ENCODE measurements at regions not wholly inside any gene's neighbourhood (a gene's known extent, or its start where the extent isn't known, plus 50 kb on each side); places are given as distances from the start of the nearest gene placed in this dataset.
"Not testable (repeated sequence)": the region's sequence is repeated elsewhere in the genome, so short reads cannot be mapped to it uniquely, and the experiment has no call there.

GRCh38 chr2:239800785-239801386 is 224.3 kb downstream of the NDUFA10 start:
- Histone ChIP-seq H3K4me3 (replicated peaks in 1 of 4; ENCODE audit: control extremely low read depth in 1 of 4, insufficient read depth in 1 of 4, low read depth in 3 of 4, low read length in 4 of 4) (no peak overlapping the region), H3K9ac (ENCODE audit: insufficient read depth, low read length) (no peak overlapping the region), H3K79me2 (ENCODE audit: control insufficient read depth, insufficient read depth, low read length) (no peaks in the 10 kb centered on the region), H2AFZ (ENCODE audit: low read length) (no peak overlapping the region), H3K36me3 (ENCODE audit: control insufficient read depth, insufficient read depth, low read length) (no peaks in the 10 kb centered on the region), H3K27me3 (ENCODE audit: control insufficient read depth, insufficient read depth, low read length) (no peaks in the 10 kb centered on the region), H3K4me2 (ENCODE audit: extremely low read depth, insufficient read depth, low read length) (no peak overlapping the region), H3K27ac (ENCODE audit: insufficient read depth, low read length) (no peak overlapping the region), H4K20me1 (ENCODE audit: control insufficient read depth, extremely low read depth, insufficient read depth, low read length) (no peaks in the 10 kb centered on the region), H3K4me1 (ENCODE audit: control insufficient read depth, extremely low read depth, insufficient read depth, low read length) (no peaks in the 10 kb centered on the region), H3K9me3 (ENCODE audit: control insufficient read depth, insufficient read depth, low read depth, low read length) (no peaks in the 10 kb centered on the region)
- no peak for DNase-seq (ENCODE audit: low read depth in 2 of 2)
- no peak for TF ChIP-seq CTCF (conservative IDR thresholded peaks at IDR 0.05 in 1 of 2, IDR thresholded peaks at IDR 0.05 in 1 of 2; ENCODE audit: low read depth in 1 of 2, low read length in 2 of 2)
- no peak for TF ChIP-seq EZH2 (IDR thresholded peaks at IDR 0.05; ENCODE audit: low read length, missing control alignments)

GRCh38 chr2:239797316-239797715 is 227.8 kb downstream of the NDUFA10 start:
- Histone ChIP-seq H3K4me2 (ENCODE audit: extremely low read depth, insufficient read depth, low read length) (no peak overlapping the region), H3K9me3 (ENCODE audit: control insufficient read depth, insufficient read depth, low read depth, low read length) (no peaks in the 10 kb centered on the region), H3K36me3 (ENCODE audit: control insufficient read depth, insufficient read depth, low read length) (no peaks in the 10 kb centered on the region), H3K4me1 (ENCODE audit: control insufficient read depth, extremely low read depth, insufficient read depth, low read length) (no peaks in the 10 kb centered on the region), H3K79me2 (ENCODE audit: control insufficient read depth, insufficient read depth, low read length) (no peaks in the 10 kb centered on the region), H3K9ac (ENCODE audit: insufficient read depth, low read length) (no peak overlapping the region), H3K27me3 (ENCODE audit: control insufficient read depth, insufficient read depth, low read length) (no peaks in the 10 kb centered on the region), H3K27ac (ENCODE audit: insufficient read depth, low read length) (no peak overlapping the region), H3K4me3 (replicated peaks in 1 of 4; ENCODE audit: control extremely low read depth in 1 of 4, insufficient read depth in 1 of 4, low read depth in 3 of 4, low read length in 4 of 4) (no peak overlapping the region), H4K20me1 (ENCODE audit: control insufficient read depth, extremely low read depth, insufficient read depth, low read length) (no peaks in the 10 kb centered on the region), H2AFZ (ENCODE audit: low read length) (no peak overlapping the region)
- no peak for TF ChIP-seq CTCF (conservative IDR thresholded peaks at IDR 0.05 in 1 of 2, IDR thresholded peaks at IDR 0.05 in 1 of 2; ENCODE audit: low read depth in 1 of 2, low read length in 2 of 2)
- no peak for TF ChIP-seq EZH2 (IDR thresholded peaks at IDR 0.05; ENCODE audit: low read length, missing control alignments)
- no peak for DNase-seq (ENCODE audit: low read depth in 2 of 2)

GRCh38 chr2:239795761-239796160 is 229.4 kb downstream of the NDUFA10 start:
- H3K36me3 ChIP-seq (ENCODE audit: control insufficient read depth, insufficient read depth, low read length); H3K9ac ChIP-seq (ENCODE audit: insufficient read depth, low read length); DNase-seq (ENCODE audit: low read depth in 2 of 2); H3K4me2 ChIP-seq (ENCODE audit: extremely low read depth, insufficient read depth, low read length); H2AFZ ChIP-seq (ENCODE audit: low read length); H3K79me2 ChIP-seq (ENCODE audit: control insufficient read depth, insufficient read depth, low read length); H3K4me1 ChIP-seq (ENCODE audit: control insufficient read depth, extremely low read depth, insufficient read depth, low read length); H3K4me3 ChIP-seq (replicated peaks in 1 of 4; ENCODE audit: control extremely low read depth in 1 of 4, insufficient read depth in 1 of 4, low read depth in 3 of 4, low read length in 4 of 4); H3K27me3 ChIP-seq (ENCODE audit: control insufficient read depth, insufficient read depth, low read length); H3K27ac ChIP-seq (ENCODE audit: insufficient read depth, low read length); H3K9me3 ChIP-seq (ENCODE audit: control insufficient read depth, insufficient read depth, low read depth, low read length); H4K20me1 ChIP-seq (ENCODE audit: control insufficient read depth, extremely low read depth, insufficient read depth, low read length): not testable (repeated sequence)
